ENCODE measurements at regions not wholly inside any gene's neighbourhood (a gene's known extent, or its start where the extent isn't known, plus 50 kb on each side); places are given as distances from the start of the nearest gene placed in this dataset.

GRCh38 chr18:53603276-53603675 is 621.2 kb downstream of the MBD2 start:
- no peak for TF ChIP-seq CTCF (conservative IDR thresholded peaks at IDR 0.05; ENCODE audit: low read depth, low read length)
- TF ChIP-seq EZH2phosphoT487 (IDR thresholded peaks at IDR 0.05; ENCODE audit: borderline replicate concordance, low read length), result no peak
- no peak for TF ChIP-seq EZH2 (IDR thresholded peaks at IDR 0.05; ENCODE audit: low read length, unreplicated experiment)
- no peak for DNase-seq
- Histone ChIP-seq H3K27me3 (ENCODE audit: low read length) (peaks cover 21% of the 10 kb centered on the region), H3K27ac (ENCODE audit: low read length) (no peak overlapping the region), H3K36me3 (ENCODE audit: low read depth, low read length) (no peaks in the 10 kb centered on the region), H3K4me3 (ENCODE audit: low read length) (no peak overlapping the region), H3K9me3 (ENCODE audit: low read length) (no peaks in the 10 kb centered on the region), H2AFZ (ENCODE audit: low read length) (no peak overlapping the region), H3K9ac (ENCODE audit: low read length) (no peak overlapping the region), H3K9me2 (replicated peaks; ENCODE audit: low read length) (no peaks in the 10 kb centered on the region), H3K4me1 (ENCODE audit: insufficient read depth, low read length) (no peaks in the 10 kb centered on the region), H3K79me2 (ENCODE audit: low read length) (no peaks in the 10 kb centered on the region), H3K4me2 (ENCODE audit: low read length) (no peak overlapping the region), H3F3A (ENCODE audit: low read length, unreplicated experiment) (no peaks in the 10 kb centered on the region), H4K20me1 (ENCODE audit: low read length) (no peaks in the 10 kb centered on the region)
- CTCF ChIA-PET, result no interaction called here
- intact Hi-C loops (cut with micrococcal nuclease), result no loop called here
- POLR2A ChIA-PET (ENCODE audit: unreplicated experiment), result no interaction called here
- ATAC-seq, result no peak
- no TSS peak for BruUV-seq (replicated peaks)

DNA sequence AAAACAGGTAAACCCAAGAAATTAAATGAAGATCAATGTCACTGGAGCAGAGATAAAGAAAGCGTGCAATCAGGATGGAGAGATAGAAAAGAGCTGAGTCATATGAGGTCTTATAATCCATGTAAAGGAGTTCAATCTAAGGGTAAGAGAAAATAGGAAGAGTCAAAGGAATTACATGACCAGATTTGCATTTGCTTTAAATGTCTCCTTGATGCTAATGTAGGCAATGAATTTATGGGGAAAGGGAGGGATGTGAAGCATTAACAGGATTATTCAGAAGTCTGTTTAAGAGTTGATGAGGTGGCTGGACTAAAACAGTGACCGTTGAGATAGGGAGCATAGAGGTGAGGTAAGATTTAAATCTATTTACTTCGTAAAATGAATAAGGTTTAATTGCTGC is 623.1 kb downstream of the MBD2 start:
- Histone ChIP-seq H2AFZ (ENCODE audit: low read length) (no peak overlapping the region), H3K4me2 (ENCODE audit: low read length) (no peak overlapping the region), H3K9ac (ENCODE audit: low read length) (no peak overlapping the region), H3K27me3 (ENCODE audit: low read length) (peaks cover 18% of the 10 kb centered on the region), H3K27ac (ENCODE audit: low read length) (no peak overlapping the region), H3K79me2 (ENCODE audit: low read length) (no peaks in the 10 kb centered on the region), H3F3A (ENCODE audit: low read length, unreplicated experiment) (no peaks in the 10 kb centered on the region), H3K4me1 (ENCODE audit: insufficient read depth, low read length) (no peaks in the 10 kb centered on the region), H4K20me1 (ENCODE audit: low read length) (no peaks in the 10 kb centered on the region), H3K4me3 (ENCODE audit: low read length) (no peak overlapping the region), H3K9me3 (ENCODE audit: low read length) (no peaks in the 10 kb centered on the region), H3K9me2 (replicated peaks; ENCODE audit: low read length) (no peaks in the 10 kb centered on the region), H3K36me3 (ENCODE audit: low read depth, low read length) (no peaks in the 10 kb centered on the region)
- no TSS peak for BruUV-seq (replicated peaks)
- intact Hi-C loops (cut with micrococcal nuclease), result no loop called here
- TF ChIP-seq EZH2phosphoT487 (IDR thresholded peaks at IDR 0.05; ENCODE audit: borderline replicate concordance, low read length) (no peak), EZH2 (IDR thresholded peaks at IDR 0.05; ENCODE audit: low read length, unreplicated experiment) (no peak), CTCF (conservative IDR thresholded peaks at IDR 0.05; ENCODE audit: low read depth, low read length) (no peak)
- no peak for DNase-seq
- no peak for ATAC-seq
- POLR2A ChIA-PET (ENCODE audit: unreplicated experiment), result no interaction called here
- CTCF ChIA-PET, result no interaction called here

GRCh38 chr18:53586923-53587322 is 637.5 kb downstream of the MBD2 start:
- Histone ChIP-seq H3K9ac (ENCODE audit: low read length) (no peak overlapping the region), H3K9me3 (ENCODE audit: low read length) (no peaks in the 10 kb centered on the region), H3K79me2 (ENCODE audit: low read length) (no peaks in the 10 kb centered on the region), H2AFZ (ENCODE audit: low read length) (no peak overlapping the region), H3K4me2 (ENCODE audit: low read length) (no peak overlapping the region), H3K4me3 (ENCODE audit: low read length) (no peak overlapping the region), H3K36me3 (ENCODE audit: low read depth, low read length) (no peaks in the 10 kb centered on the region), H3K27me3 (ENCODE audit: low read length) (no peaks in the 10 kb centered on the region), H4K20me1 (ENCODE audit: low read length) (no peaks in the 10 kb centered on the region), H3K9me2 (replicated peaks; ENCODE audit: low read length) (no peaks in the 10 kb centered on the region), H3F3A (ENCODE audit: low read length, unreplicated experiment) (no peaks in the 10 kb centered on the region), H3K4me1 (ENCODE audit: insufficient read depth, low read length) (no peaks in the 10 kb centered on the region), H3K27ac (ENCODE audit: low read length) (no peak overlapping the region)
- ChIA-PET POLR2A (ENCODE audit: unreplicated experiment) (no interaction called here), CTCF (no interaction called here)
- TF ChIP-seq CTCF (conservative IDR thresholded peaks at IDR 0.05; ENCODE audit: low read depth, low read length), result no peak
- TF ChIP-seq EZH2phosphoT487 (IDR thresholded peaks at IDR 0.05; ENCODE audit: borderline replicate concordance, low read length), result no peak
- no peak for TF ChIP-seq EZH2 (IDR thresholded peaks at IDR 0.05; ENCODE audit: low read length, unreplicated experiment)
- ATAC-seq, result no peak
- intact Hi-C loops (cut with micrococcal nuclease), result no loop called here
- no peak for DNase-seq
- BruUV-seq (replicated peaks), result no TSS peak

All from PC-3 (cell line).